Adrenal gland (tissue), 5 donors: ENCODE measurements at regions not wholly inside any gene's neighbourhood (a gene's known extent, or its start where the extent isn't known, plus 50 kb on each side); places are given as distances from the start of the nearest gene placed in this dataset.

ENCODE experiments used
- CTCF ChIP-seq, 6 experiments: fragments of 450-650 bp in 4 of 6; fragments of 200-600 bp in 2 of 6; sonication (generic) in 1 of 6; IDR thresholded peaks; 1 replicate in 5 of 6; 2 replicates in 1 of 6; pipeline versions ENCODE4 v1.5.1 to v1.8.0; 2016 to 2021; ENCODE audit warnings: antibody characterized with exemption in 6 of 6, mild to moderate bottlenecking in 2 of 6, moderate library complexity in 1 of 6
- POLR2A ChIP-seq, 2 donors: fragments of 450-650 bp; IDR thresholded peaks; one replicate each; pipeline ENCODE4 v1.6.1; 2017; ENCODE audit warnings: antibody characterized with exemption in 2 of 2, mild to moderate bottlenecking in 2 of 2, moderate library complexity in 1 of 2
- donor health status: DM: no; HTN: no; CAD: no.

- no peak for TF ChIP-seq CTCF (IDR thresholded peaks at IDR 0.05)
- TF ChIP-seq POLR2A (IDR thresholded peaks at IDR 0.05) = no peak
These were observed 531.3 kb upstream of the MAN1A1 start for GRCh38 chr6:119880840-119881239.
